Endothelial cell of umbilical vein (primary cell): ENCODE measurements at regions not wholly inside any gene's neighbourhood (a gene's known extent, or its start where the extent isn't known, plus 50 kb on each side); places are given as distances from the start of the nearest gene placed in this dataset.

Source experiments
- BruUV-seq: library from RNA; stranded (reverse); fragments of 400-500 nt; replicated peaks from 2 replicates; lab custom pipeline; 2021; lab: Mats Ljungman, UMichigan
- CTCF ChIA-PET: fragments of 300-600, 350-600 bp; sonication (Branson Sonifier 250); formaldehyde crosslinking; loops from one replicate; lab custom pipeline; 2021; ENCODE audit warnings: antibody characterized with exemption, inconsistent platforms; lab: Charles Lee
- POLR2A ChIA-PET: fragments of 300-600, 350-600 bp; sonication (Branson Sonifier 250); formaldehyde crosslinking; loops from one replicate; lab custom pipeline; 2021; ENCODE audit warnings: antibody characterized with exemption, inconsistent platforms; lab: Charles Lee
- DNase-seq: peaks from one replicate; pipeline ENCODE4 v3.0.0-alpha.2; 2011; ENCODE audit warnings: low read depth, low spot score
- FAIRE-seq: peaks from 2 replicates; lab custom pipeline; 2011; peaks lifted over from hg19 to GRCh38; lab: Jason Lieb, UNC
- H2AFZ ChIP-seq: 2 replicates; pipeline ENCODE4 v1.6.0; 2012; ENCODE audit warnings: low read depth, low read length, control low read depth, inconsistent platforms
- H3K27ac ChIP-seq: 2 replicates; pipeline ENCODE4 v1.5.1; 2011; ENCODE audit warnings: low read depth, mild to moderate bottlenecking, control low read depth, low read length, moderate library complexity; ENCODE audit not compliant: insufficient read depth
- H3K27me3 ChIP-seq, 2 experiments: 2 replicates each; pipeline versions ENCODE4 v1.6.0 to v1.6.1; 2011; ENCODE audit warnings: low read length in 2 of 2, mixed read lengths in 1 of 2; ENCODE audit not compliant: control insufficient read depth in 2 of 2, insufficient read depth in 2 of 2
- H3K36me3 ChIP-seq, 2 experiments: 2 replicates in 1 of 2; 3 replicates in 1 of 2; pipeline ENCODE4 v1.5.1; 2011; ENCODE audit warnings: low read length in 2 of 2, mild to moderate bottlenecking in 1 of 2, moderate library complexity in 1 of 2; ENCODE audit not compliant: control insufficient read depth in 2 of 2, insufficient read depth in 2 of 2; ENCODE audit errors: extremely low read depth in 1 of 2
- H3K4me1 ChIP-seq: 3 replicates; pipeline ENCODE4 v1.5.1; 2011; ENCODE audit warnings: mild to moderate bottlenecking, low read length; ENCODE audit not compliant: control insufficient read depth, insufficient read depth; ENCODE audit errors: extremely low read depth
- H3K4me2 ChIP-seq: 2 replicates; pipeline ENCODE4 v1.6.1; 2011; ENCODE audit warnings: low read length, control low read depth, mixed read lengths; ENCODE audit not compliant: insufficient read depth
- H3K4me3 ChIP-seq, 3 experiments: fragments of 200-600 bp in 1 of 3; sonication (generic), shearing (Covaris generic) in 1 of 3; replicated peaks in 1 of 3; 2 replicates each; pipeline ENCODE4 v1.5.1; 2011 to 2016; ENCODE audit warnings: control low read depth in 3 of 3, low read length in 3 of 3, mild to moderate bottlenecking in 2 of 3, inconsistent platforms in 1 of 3, low read depth in 1 of 3, moderate library complexity in 1 of 3; ENCODE audit not compliant: insufficient read depth in 1 of 3
- H3K79me2 ChIP-seq: 2 replicates; pipeline ENCODE4 v1.6.0; 2012; ENCODE audit warnings: low read length, inconsistent platforms; ENCODE audit not compliant: control insufficient read depth, insufficient read depth
- H3K9ac ChIP-seq: replicated peaks from 2 replicates; pipeline ENCODE3; 2011; ENCODE audit warnings: low read length, control low read depth; ENCODE audit not compliant: insufficient read depth; ENCODE audit errors: extremely low read depth
- H3K9me1 ChIP-seq: replicated peaks from 3 replicates; pipeline ENCODE4 v1.6.0; 2011; ENCODE audit warnings: mild to moderate bottlenecking, low read length; ENCODE audit not compliant: control insufficient read depth, insufficient read depth; ENCODE audit errors: extremely low read depth
- H3K9me3 ChIP-seq: replicated peaks from 2 replicates; pipeline ENCODE4 v1.5.1; 2012; ENCODE audit warnings: low read length, inconsistent platforms; ENCODE audit not compliant: control insufficient read depth, insufficient read depth
- H4K20me1 ChIP-seq: replicated peaks from 2 replicates; pipeline ENCODE3; 2011; ENCODE audit warnings: mild to moderate bottlenecking, low read length; ENCODE audit not compliant: control insufficient read depth, insufficient read depth; ENCODE audit errors: extremely low read depth
- EZH2 ChIP-seq: IDR thresholded peaks from 2 replicates; pipeline ENCODE4 v1.6.1; 2012; ENCODE audit warnings: borderline replicate concordance, low read depth, mild to moderate bottlenecking, moderate library complexity, low read length, inconsistent platforms; ENCODE audit not compliant: severe bottlenecking
- FOS ChIP-seq: IDR thresholded peaks from 2 replicates; pipeline ENCODE4 v1.6.1; 2011; ENCODE audit warnings: mild to moderate bottlenecking, low read length, moderate library complexity, borderline replicate concordance; ENCODE audit not compliant: insufficient read depth
- GATA2 ChIP-seq: IDR thresholded peaks from 2 replicates; pipeline ENCODE4 v1.7.0; 2011; ENCODE audit warnings: low read depth, mild to moderate bottlenecking, moderate library complexity, mixed read lengths, low read length; ENCODE audit not compliant: insufficient read length, insufficient read depth
- POLR2A ChIP-seq: IDR thresholded peaks from 2 replicates; pipeline ENCODE4 v1.6.1; 2012; ENCODE audit warnings: low read depth, mild to moderate bottlenecking, control low read depth, low read length
- POLR2AphosphoS5 ChIP-seq: IDR thresholded peaks from 2 replicates; pipeline ENCODE4 v1.6.1; 2012; ENCODE audit warnings: low read depth, mild to moderate bottlenecking, control low read depth, low read length, moderate library complexity; ENCODE audit not compliant: insufficient read depth
- dilution Hi-C: fragments of 300-500 bp; cut with MboI; formaldehyde crosslinking; loops from one replicate; pipeline ENCODE4 v1.15.0; 2019; ENCODE audit warnings: low sequenced_read_pairs; ENCODE audit not compliant: extremely low pct_ligation_motif_present
- intact Hi-C: fragments of 100-400 bp; cut with micrococcal nuclease; formaldehyde crosslinking; loops from one replicate; pipeline ENCODE4 v1.10.0; 2022
- TF ChIP-seq, protein P1 (sequence below), 2 donors: IDR thresholded peaks; 1 replicate in 1 of 2; 2 replicates in 1 of 2; pipeline ENCODE4 v1.5.1; 2011; ENCODE audit warnings: low read length in 2 of 2, mild to moderate bottlenecking in 2 of 2, moderate library complexity in 2 of 2, control low read depth in 1 of 2, inconsistent platforms in 1 of 2, low read depth in 1 of 2; ENCODE audit not compliant: insufficient read depth in 1 of 2; ENCODE audit errors: extremely low read depth in 1 of 2

DNA sequence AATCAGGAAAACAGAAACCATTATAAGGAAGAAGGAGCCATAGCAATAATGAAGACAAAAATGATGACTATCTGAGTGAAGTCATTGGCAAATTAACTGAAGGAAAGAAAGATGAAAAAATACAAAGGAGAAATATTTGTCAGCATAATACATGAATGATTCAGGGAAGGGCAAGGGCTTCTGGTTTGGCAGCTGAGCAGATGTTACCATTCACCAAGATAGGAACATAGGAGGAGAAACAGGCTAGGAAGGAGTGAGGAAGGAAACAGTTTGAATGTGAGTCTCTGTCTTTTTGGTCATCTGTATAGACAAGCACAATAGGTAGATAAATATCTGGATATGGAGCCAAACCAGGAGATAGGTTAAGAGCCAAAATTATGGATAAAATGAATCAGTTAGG is 296.0 kb downstream of the ISL1 start:
- Histone ChIP-seq H3K9me1 (no peaks in the 10 kb centered on the region), H3K4me3 (no peak overlapping the region), H3K4me2 (no peak overlapping the region), H3K9me3 (no peaks in the 10 kb centered on the region), H2AFZ (no peak overlapping the region), H3K79me2 (no peaks in the 10 kb centered on the region), H3K27ac (no peak overlapping the region), H3K9ac (no peak overlapping the region), H3K27me3 (no peaks in the 10 kb centered on the region), H3K4me1 (peaks cover 6% of the 10 kb centered on the region), H3K36me3 (no peaks in the 10 kb centered on the region), H4K20me1 (no peaks in the 10 kb centered on the region)
- no peak for FAIRE-seq
- BruUV-seq: no TSS peak
- intact Hi-C loops: no loop called here
- no peak for TF ChIP-seq FOS
- dilution Hi-C loops: no loop called here
- ChIA-PET POLR2A (no interaction called here), CTCF (no interaction called here)
- no peak for DNase-seq

- Histone ChIP-seq H3K36me3 (no peaks in the 10 kb centered on the region), H2AFZ (no peak overlapping the region), H3K27me3 (no peaks in the 10 kb centered on the region), H3K4me3 (no peak overlapping the region), H3K79me2 (no peaks in the 10 kb centered on the region), H3K9me3 (no peaks in the 10 kb centered on the region), H3K27ac (no peak overlapping the region), H4K20me1 (no peaks in the 10 kb centered on the region), H3K4me2 (no peak overlapping the region), H3K4me1 (no peaks in the 10 kb centered on the region), H3K9ac (no peak overlapping the region), H3K9me1 (no peaks in the 10 kb centered on the region)
- no TSS peak for BruUV-seq
- DNase-seq: peak; percentile 8
- dilution Hi-C loops (no loop called here), intact Hi-C loops (loop anchor here (1.0 kb wide), 2 partner anchors 305 to 722 kb away; no protein-coding TSS in a partner anchor)
- no peak for FAIRE-seq
- TF ChIP-seq POLR2A: no peak
- TF ChIP-seq GATA2: no peak
- TF ChIP-seq, protein P1, sequence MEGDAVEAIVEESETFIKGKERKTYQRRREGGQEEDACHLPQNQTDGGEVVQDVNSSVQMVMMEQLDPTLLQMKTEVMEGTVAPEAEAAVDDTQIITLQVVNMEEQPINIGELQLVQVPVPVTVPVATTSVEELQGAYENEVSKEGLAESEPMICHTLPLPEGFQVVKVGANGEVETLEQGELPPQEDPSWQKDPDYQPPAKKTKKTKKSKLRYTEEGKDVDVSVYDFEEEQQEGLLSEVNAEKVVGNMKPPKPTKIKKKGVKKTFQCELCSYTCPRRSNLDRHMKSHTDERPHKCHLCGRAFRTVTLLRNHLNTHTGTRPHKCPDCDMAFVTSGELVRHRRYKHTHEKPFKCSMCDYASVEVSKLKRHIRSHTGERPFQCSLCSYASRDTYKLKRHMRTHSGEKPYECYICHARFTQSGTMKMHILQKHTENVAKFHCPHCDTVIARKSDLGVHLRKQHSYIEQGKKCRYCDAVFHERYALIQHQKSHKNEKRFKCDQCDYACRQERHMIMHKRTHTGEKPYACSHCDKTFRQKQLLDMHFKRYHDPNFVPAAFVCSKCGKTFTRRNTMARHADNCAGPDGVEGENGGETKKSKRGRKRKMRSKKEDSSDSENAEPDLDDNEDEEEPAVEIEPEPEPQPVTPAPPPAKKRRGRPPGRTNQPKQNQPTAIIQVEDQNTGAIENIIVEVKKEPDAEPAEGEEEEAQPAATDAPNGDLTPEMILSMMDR (IDR thresholded peaks at IDR 0.05; ENCODE audit: extremely low read depth in 1 of 2, insufficient read depth in 1 of 2, low read depth in 1 of 2, low read length in 2 of 2): peak in 1 of 2 donors; percentile 18
- TF ChIP-seq EZH2: no peak
- TF ChIP-seq POLR2AphosphoS5: no peak
- no peak for TF ChIP-seq FOS
- ChIA-PET POLR2A (no interaction called here), CTCF (interaction anchor here (1.0 kb wide), 1 partner anchor 722 kb away, joined by 6 read pairs; no protein-coding TSS in a partner anchor)
These were observed 301.6 kb downstream of the ISL1 start for GRCh38 chr5:51684794-51685355.
